ENCODE measurements at regions not wholly inside any gene's neighbourhood (a gene's known extent, or its start where the extent isn't known, plus 50 kb on each side); places are given as distances from the start of the nearest gene placed in this dataset.
"Not testable (repeated sequence)": the region's sequence is repeated elsewhere in the genome, so short reads cannot be mapped to it uniquely, and the experiment has no call there.

GRCh38 chr3:59411186-59411585 is 361.4 kb upstream of the CFAP20DC start:
- DNase-seq (ENCODE audit: low spot score): no peak

- DNase-seq (ENCODE audit: low spot score): no peak
These were observed 358.3 kb upstream of the CFAP20DC start for GRCh38 chr3:59408047-59408624.

GRCh38 chr3:59407425-59407824 is 357.6 kb upstream of the CFAP20DC start:
- DNase-seq (ENCODE audit: low spot score): no peak

- DNase-seq (ENCODE audit: low spot score): no peak
These were observed 357.1 kb upstream of the CFAP20DC start for GRCh38 chr3:59406943-59407342.

GRCh38 chr3:59404851-59405250 is 355.0 kb upstream of the CFAP20DC start:
- no peak for DNase-seq (ENCODE audit: low spot score)

GRCh38 chr3:59404064-59404463 is 354.2 kb upstream of the CFAP20DC start:
- no peak for DNase-seq (ENCODE audit: low spot score)

DNA sequence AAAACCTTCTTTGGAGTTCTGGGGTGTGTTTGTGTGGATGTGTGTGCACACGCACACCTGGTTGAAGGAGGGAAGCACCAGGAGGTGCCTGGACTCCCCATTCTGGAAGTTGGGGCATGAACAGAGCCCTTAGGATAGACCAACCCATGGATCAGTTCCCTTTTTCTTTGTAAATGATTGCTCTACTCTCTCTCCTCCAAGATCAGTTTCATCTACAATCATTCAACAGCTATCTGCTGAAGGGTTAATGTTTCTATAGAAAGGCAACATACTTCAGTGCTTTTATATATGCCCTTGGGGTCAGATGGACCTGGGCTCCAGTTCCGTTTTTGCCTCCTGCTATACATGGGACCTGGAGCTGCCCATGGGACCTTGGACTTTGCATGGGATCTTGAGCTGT is 352.1 kb upstream of the CFAP20DC start:
- no peak for DNase-seq (ENCODE audit: low spot score)

DNA sequence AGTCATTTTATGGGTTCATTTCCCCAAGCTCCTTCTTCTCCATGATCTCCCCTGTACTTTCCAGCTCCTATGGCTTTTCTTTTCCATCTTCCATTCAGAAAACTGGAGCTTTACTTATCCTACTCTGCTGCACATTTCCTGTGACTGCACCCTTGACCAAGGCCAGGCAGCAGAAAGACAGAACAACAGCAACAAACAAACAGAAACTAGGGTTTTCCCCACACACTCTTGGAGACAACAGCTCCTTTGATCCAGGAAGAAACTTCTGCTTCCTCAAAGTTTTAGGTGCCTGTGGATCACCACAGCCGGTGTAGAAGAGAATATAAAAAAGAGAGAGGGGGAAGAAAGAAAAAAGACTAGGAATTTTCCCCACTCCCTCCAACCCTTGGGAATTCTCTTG is 342.3 kb upstream of the CFAP20DC start:
- no peak for DNase-seq (ENCODE audit: low spot score)

DNA sequence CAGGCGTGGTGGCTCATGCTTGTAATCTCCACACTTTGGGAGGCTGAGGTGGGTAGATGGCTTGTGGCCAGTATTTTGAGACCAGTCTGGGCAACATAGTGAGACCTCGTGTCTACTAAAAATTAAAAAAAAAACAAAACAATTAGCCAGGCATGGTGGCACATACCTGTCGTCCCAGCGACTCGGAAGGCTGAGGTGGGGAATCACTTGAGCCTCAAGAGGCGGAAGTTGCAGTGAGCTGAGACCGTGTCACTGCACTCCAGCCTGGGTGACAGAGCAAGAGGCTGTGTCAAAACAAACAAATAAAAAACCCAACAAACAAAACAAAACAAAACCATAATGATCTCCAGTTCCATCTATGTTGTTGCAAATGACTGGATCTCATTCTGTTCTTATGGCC is 341.3 kb upstream of the CFAP20DC start:
- DNase-seq (ENCODE audit: low spot score): no peak

DNA sequence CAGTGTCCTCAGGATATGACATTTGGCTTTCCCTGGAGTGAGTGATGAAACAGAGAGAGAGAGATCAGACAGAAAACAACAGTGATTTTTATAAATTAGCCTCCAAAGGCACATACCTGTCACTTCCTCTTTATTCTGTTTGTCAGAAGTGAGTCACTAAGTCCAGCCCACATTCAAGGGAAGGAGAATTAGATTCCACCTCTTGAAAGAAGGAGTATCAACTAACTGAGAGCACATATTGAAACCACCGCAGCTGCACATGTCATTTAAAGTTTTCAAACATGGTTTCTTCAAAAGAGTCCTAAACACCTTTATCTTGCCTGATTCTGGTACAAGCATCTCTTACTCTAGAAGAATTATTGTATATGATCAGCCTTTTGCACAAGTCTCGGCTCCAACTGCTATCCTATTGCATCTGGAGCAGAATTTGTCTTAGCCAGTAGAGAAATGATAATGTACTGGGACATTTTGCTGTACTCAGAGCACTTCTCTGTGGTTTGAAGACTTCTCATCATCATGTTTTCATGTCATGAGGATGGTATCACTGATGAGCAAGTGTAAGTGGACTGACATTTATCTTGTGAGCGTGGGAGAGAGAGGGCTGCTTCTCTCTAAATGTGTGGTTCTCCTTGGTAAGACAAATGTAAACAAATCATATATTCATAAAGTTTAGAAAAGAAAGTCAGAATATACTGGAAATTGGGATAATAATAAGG is 338.9 kb upstream of the CFAP20DC start:
- DNase-seq (ENCODE audit: low spot score): no peak

- no peak for DNase-seq (ENCODE audit: low spot score)
These were observed 336.3 kb upstream of the CFAP20DC start for GRCh38 chr3:59386165-59386564.

- no peak for DNase-seq (ENCODE audit: low spot score)
These were observed 335.7 kb upstream of the CFAP20DC start for GRCh38 chr3:59385547-59385946.

GRCh38 chr3:59381282-59381681 is 331.5 kb upstream of the CFAP20DC start:
- no peak for DNase-seq (ENCODE audit: low spot score)

DNA sequence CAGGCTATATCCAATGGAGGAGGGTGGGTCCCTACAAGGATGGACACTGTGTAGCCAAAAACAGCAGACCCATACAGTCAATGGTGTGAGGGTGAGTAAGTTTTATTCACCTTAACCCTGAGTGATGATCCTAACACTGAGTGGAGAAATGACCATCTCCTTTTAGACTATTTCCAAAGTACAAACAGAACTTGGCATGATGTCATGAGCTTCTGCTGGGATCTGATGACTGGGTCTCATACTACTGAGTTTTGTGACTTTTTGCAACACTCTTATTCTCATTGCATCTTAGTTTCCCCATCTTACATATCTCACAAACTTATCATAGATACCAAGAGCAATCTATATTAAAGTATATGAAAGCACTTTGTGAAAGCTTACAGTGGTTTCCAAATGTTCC is 330.3 kb upstream of the CFAP20DC start:
- DNase-seq (ENCODE audit: low spot score): no peak

DNA sequence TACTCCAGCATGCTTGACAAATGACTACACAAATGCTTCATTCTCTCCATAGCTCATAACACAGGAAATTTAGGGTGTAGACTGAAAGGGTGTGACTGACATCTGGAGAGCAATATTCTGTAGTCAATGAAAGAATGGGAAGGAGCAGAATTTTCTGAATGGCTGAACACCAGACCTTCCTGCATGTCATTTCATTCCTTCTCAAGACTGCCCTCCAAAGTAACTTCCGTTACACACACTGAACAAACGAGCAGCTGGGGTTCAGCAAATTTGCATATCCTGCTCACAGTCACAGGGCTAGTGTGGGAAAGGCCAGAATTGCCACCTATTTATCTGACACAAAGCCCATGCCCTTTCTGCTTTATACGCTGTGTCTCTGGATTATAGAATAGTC is 325.0 kb upstream of the CFAP20DC start:
- no peak for DNase-seq (ENCODE audit: low spot score)

DNA sequence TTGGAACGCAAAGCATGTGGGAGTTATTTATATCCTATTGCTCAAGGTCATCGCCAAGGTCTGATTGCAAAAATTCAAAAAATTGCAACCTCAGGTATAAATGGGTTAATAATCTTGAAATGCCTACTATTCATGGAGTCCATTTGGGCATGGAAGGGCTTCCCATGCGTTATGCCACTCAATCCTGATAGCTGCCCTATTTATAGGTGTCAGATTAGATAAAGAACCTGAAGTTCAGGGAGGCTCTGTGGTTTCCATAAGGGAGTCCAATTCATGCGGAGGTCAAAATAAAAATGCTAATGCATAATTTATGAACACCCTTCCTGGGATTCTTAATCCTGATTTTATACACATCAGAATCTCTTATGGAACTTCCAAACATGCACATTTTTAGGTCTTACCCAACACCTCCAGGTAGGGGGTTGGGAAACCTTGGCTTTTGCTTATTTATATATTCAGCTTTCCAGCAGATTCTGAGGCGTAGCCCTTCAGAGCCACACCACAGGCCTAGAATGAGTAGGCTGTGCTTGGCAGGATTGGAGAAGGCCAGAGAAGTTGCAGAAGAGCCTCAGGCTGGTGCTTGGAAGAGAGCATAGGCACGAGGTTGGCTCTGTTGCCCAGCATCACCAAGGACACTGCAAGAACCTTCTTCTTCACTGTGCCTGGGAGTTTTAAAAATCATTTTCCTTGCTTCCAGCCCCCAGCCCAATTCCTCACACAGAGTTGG is 324.4 kb upstream of the CFAP20DC start:
- no peak for DNase-seq (ENCODE audit: low spot score)

DNA sequence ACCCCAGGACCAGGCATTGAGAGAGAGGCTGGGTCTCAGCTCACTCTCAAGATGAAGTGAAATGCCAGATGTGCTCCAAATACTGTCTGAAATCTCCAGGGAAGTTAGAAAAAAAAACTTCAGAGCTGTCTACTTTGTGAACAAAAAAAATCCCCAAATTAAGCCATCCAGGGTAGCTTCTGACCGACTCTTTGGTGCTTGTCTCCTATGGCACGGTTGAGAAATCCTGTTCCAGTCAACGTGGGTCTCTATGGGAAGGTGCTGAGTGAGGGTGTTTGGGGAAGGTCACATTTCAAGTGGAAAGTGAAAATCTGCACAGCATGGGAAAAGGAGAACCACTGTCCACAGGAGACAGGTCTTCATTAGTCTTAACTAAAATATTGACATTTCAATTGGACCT is 322.5 kb upstream of the CFAP20DC start:
- DNase-seq (ENCODE audit: low spot score): no peak

GRCh38 chr3:59368900-59369675 is 319.3 kb upstream of the CFAP20DC start:
- DNase-seq (ENCODE audit: low spot score): no peak

- no peak for DNase-seq (ENCODE audit: low spot score)
These were observed 317.3 kb upstream of the CFAP20DC start for GRCh38 chr3:59367150-59367549.

- no peak for DNase-seq (ENCODE audit: low spot score)
These were observed 316.4 kb upstream of the CFAP20DC start for GRCh38 chr3:59366218-59366617.

- DNase-seq (ENCODE audit: low spot score): no peak
These were observed 314.7 kb upstream of the CFAP20DC start for GRCh38 chr3:59364496-59364895.

GRCh38 chr3:59360312-59360711 is 310.5 kb upstream of the CFAP20DC start:
- not testable (repeated sequence) for DNase-seq (ENCODE audit: low spot score)

GRCh38 chr3:59341459-59341858 is 291.6 kb upstream of the CFAP20DC start:
- DNase-seq (ENCODE audit: low spot score): no peak

Data from AG08395 (cell line).